K562 (cell line): ENCODE measurements at regions not wholly inside any gene's neighbourhood (a gene's known extent, or its start where the extent isn't known, plus 50 kb on each side); places are given as distances from the start of the nearest gene placed in this dataset.

Experiments
- ARID1B ChIP-seq: fragments of 450-650 bp; IDR thresholded peaks from 2 replicates; pipeline ENCODE4 v1.6.1; 2016; ENCODE audit warnings: antibody characterized with exemption, mild to moderate bottlenecking, inconsistent platforms
- HEY1 ChIP-seq: fragments of 250-450 bp; sonication (Bioruptor Pico); IDR thresholded peaks from 2 replicates; pipeline ENCODE4 v1.5.0; 2020; ENCODE audit warnings: mild to moderate bottlenecking, moderate library complexity, borderline replicate concordance
- HIVEP1 ChIP-seq: fragments of 250-450 bp; sonication (Bioruptor Pico); IDR thresholded peaks from 2 replicates; pipeline ENCODE4 v1.4.0; 2020; ENCODE audit warnings: mild to moderate bottlenecking
- NFE2 ChIP-seq: IDR thresholded peaks from 2 replicates; pipeline ENCODE4 v1.6.1; 2014; ENCODE audit warnings: antibody characterized with exemption, low read depth
- TF ChIP-seq, protein P1 (sequence below), 2 experiments: fragments of 450-650 bp in 1 of 2; sonication (generic) in 1 of 2; formaldehyde crosslinking in 1 of 2; IDR thresholded peaks; 2 replicates each; pipeline versions ENCODE4 v1.7.1 to v1.9.0; 2016 to 2022; ENCODE audit warnings: inconsistent platforms in 1 of 2, mild to moderate bottlenecking in 1 of 2, missing genetic modification reagents in 1 of 2

DNA sequence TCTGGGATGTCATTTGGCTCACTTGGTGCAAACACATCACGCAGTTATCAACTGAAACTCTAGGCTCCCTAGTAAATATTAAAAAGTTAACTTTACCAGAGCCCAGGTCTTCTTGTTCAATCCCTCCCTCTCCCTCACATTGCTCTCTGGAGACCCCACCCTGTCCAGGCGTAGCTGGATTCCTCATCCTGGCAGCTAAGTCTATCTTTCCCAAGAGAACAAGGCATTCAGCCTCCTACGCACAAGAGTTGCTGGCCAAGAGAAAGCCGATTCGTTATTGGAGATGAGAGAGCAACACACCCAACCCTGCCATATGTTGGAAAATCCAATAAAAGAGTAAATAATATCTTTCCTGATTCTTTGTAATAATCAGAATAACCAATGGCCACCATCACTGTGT, 117.9 kb downstream of the SLC30A10 start (continued):
- TF ChIP-seq, protein P1, sequence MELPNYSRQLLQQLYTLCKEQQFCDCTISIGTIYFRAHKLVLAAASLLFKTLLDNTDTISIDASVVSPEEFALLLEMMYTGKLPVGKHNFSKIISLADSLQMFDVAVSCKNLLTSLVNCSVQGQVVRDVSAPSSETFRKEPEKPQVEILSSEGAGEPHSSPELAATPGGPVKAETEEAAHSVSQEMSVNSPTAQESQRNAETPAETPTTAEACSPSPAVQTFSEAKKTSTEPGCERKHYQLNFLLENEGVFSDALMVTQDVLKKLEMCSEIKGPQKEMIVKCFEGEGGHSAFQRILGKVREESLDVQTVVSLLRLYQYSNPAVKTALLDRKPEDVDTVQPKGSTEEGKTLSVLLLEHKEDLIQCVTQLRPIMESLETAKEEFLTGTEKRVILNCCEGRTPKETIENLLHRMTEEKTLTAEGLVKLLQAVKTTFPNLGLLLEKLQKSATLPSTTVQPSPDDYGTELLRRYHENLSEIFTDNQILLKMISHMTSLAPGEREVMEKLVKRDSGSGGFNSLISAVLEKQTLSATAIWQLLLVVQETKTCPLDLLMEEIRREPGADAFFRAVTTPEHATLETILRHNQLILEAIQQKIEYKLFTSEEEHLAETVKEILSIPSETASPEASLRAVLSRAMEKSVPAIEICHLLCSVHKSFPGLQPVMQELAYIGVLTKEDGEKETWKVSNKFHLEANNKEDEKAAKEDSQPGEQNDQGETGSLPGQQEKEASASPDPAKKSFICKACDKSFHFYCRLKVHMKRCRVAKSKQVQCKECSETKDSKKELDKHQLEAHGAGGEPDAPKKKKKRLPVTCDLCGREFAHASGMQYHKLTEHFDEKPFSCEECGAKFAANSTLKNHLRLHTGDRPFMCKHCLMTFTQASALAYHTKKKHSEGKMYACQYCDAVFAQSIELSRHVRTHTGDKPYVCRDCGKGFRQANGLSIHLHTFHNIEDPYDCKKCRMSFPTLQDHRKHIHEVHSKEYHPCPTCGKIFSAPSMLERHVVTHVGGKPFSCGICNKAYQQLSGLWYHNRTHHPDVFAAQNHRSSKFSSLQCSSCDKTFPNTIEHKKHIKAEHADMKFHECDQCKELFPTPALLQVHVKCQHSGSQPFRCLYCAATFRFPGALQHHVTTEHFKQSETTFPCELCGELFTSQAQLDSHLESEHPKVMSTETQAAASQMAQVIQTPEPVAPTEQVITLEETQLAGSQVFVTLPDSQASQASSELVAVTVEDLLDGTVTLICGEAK (IDR thresholded peaks at IDR 0.05), result no peak
- TF ChIP-seq, protein P1 (CRISPR knock-in tag; IDR thresholded peaks at IDR 0.05), result no peak
- TF ChIP-seq NFE2 (no peak), ARID1B (no peak), HEY1 (CRISPR knock-in tag) (no peak), HIVEP1 (CRISPR knock-in tag) (no peak)
- TF ChIP-seq, all 486 proteins: peak for 0
